PC-9 (cell line): ENCODE measurements at regions not wholly inside any gene's neighbourhood (a gene's known extent, or its start where the extent isn't known, plus 50 kb on each side); places are given as distances from the start of the nearest gene placed in this dataset.

ENCODE experiments used
- BruUV-seq: library from RNA; stranded (reverse); fragments of 400-500 nt; replicated peaks from 2 replicates; lab custom pipeline; 2021; lab: Mats Ljungman, UMichigan
- CTCF ChIA-PET: fragments of 300-600 bp; sonication (Branson Sonifier 250); formaldehyde crosslinking; loops from one replicate; lab custom pipeline; 2022; ENCODE audit warnings: antibody characterized with exemption; lab: Charles Lee
- POLR2A ChIA-PET: fragments of 300-600 bp; sonication (Branson Sonifier 250); formaldehyde crosslinking; loops from one replicate; lab custom pipeline; 2022; ENCODE audit warnings: antibody characterized with exemption; ENCODE audit not compliant: unreplicated experiment; lab: Charles Lee
- DNase-seq, 2 experiments: peaks; one replicate each; pipeline versions ENCODE4 v3.0.0 to v3.0.0-alpha.2; 2015 to 2022; ENCODE audit warnings: mixed read lengths in 1 of 2
- H2AFZ ChIP-seq: fragments of 200-600 bp; sonication (generic); 2 replicates; pipeline ENCODE4 v1.8.1; 2017; ENCODE audit warnings: antibody characterized with exemption
- H3F3A ChIP-seq: fragments of 200-600 bp; sonication (generic); 2 replicates; pipeline ENCODE4 v1.8.1; 2017; ENCODE audit warnings: antibody characterized with exemption, mild to moderate bottlenecking, low read depth; ENCODE audit not compliant: insufficient read depth
- H3K27ac ChIP-seq: fragments of 200-600 bp; sonication (generic); 2 replicates; pipeline ENCODE4 v1.6.1; 2016; ENCODE audit warnings: mixed run types
- H3K27me3 ChIP-seq: fragments of 200-600 bp; sonication (generic); 2 replicates; pipeline ENCODE4 v1.6.1; 2016; ENCODE audit warnings: low read depth, mixed run types; ENCODE audit not compliant: insufficient read depth
- H3K36me3 ChIP-seq: fragments of 200-600 bp; sonication (generic); 2 replicates; pipeline ENCODE4 v1.6.1; 2016; ENCODE audit warnings: low read depth, mixed run types
- H3K4me1 ChIP-seq: fragments of 200-600 bp; sonication (generic); replicated peaks from 2 replicates; pipeline ENCODE4 v1.6.1; 2016; ENCODE audit warnings: mixed run types; ENCODE audit not compliant: insufficient read depth
- H3K4me2 ChIP-seq: fragments of 200-600 bp; sonication (generic); 2 replicates; pipeline ENCODE4 v1.6.1; 2017; ENCODE audit warnings: mixed run types
- H3K4me3 ChIP-seq: fragments of 200-600 bp; sonication (generic); 2 replicates; pipeline ENCODE4 v1.6.1; 2016; ENCODE audit warnings: mixed run types
- H3K79me2 ChIP-seq: fragments of 200-600 bp; sonication (generic); 2 replicates; pipeline ENCODE4 v1.6.1; 2017; ENCODE audit warnings: low read depth, mixed run types
- H3K9me2 ChIP-seq: fragments of 200-600 bp; sonication (generic); 2 replicates; pipeline ENCODE4 v1.8.1; 2017; ENCODE audit warnings: mild to moderate bottlenecking; ENCODE audit not compliant: insufficient read depth
- H3K9me3 ChIP-seq: fragments of 200-600 bp; sonication (generic); 2 replicates; pipeline ENCODE4 v1.8.1; 2016; ENCODE audit warnings: low read depth; ENCODE audit not compliant: insufficient read depth
- H4K20me1 ChIP-seq: fragments of 200-600 bp; sonication (generic); 2 replicates; pipeline ENCODE4 v1.8.1; 2017; ENCODE audit not compliant: insufficient read depth
- CTCF ChIP-seq: fragments of 200-600 bp; sonication (generic); conservative IDR thresholded peaks from 2 replicates; pipeline ENCODE4 v1.6.1; 2017; ENCODE audit warnings: mixed run types, antibody characterized with exemption, mild to moderate bottlenecking, moderate library complexity
- EZH2 ChIP-seq: fragments of 200-600 bp; sonication (generic); IDR thresholded peaks from 2 replicates; pipeline ENCODE4 v1.8.0; 2017; ENCODE audit warnings: antibody characterized with exemption, low read depth
- intact Hi-C: fragments of 100-400 bp; cut with micrococcal nuclease; formaldehyde crosslinking; loops from one replicate; pipeline ENCODE4 v1.10.0; 2022; ENCODE audit not compliant: unreplicated experiment

- H3K27ac ChIP-seq = no peak overlapping the region
- BruUV-seq = no TSS peak
- no peaks in the 10 kb centered on the region for H3K27me3 ChIP-seq
- no peaks in the 10 kb centered on the region for H3K9me3 ChIP-seq
- intact Hi-C loops = no loop called here
- H3K79me2 ChIP-seq = no peaks in the 10 kb centered on the region
- H3K4me3 ChIP-seq = no peak overlapping the region
- H3K4me1 ChIP-seq = no peaks in the 10 kb centered on the region
- no peaks in the 10 kb centered on the region for H3K9me2 ChIP-seq
- ChIA-PET POLR2A (no interaction called here), CTCF (no interaction called here)
- no peaks in the 10 kb centered on the region for H3F3A ChIP-seq
- H4K20me1 ChIP-seq = no peaks in the 10 kb centered on the region
- TF ChIP-seq EZH2 (no peak), CTCF (no peak)
- DNase-seq = no peak
- H3K4me2 ChIP-seq = no peak overlapping the region
- no peaks in the 10 kb centered on the region for H3K36me3 ChIP-seq
- no peak overlapping the region for H2AFZ ChIP-seq
Observed at GRCh38 chr15:95286352-95286880, 1044.1 kb upstream of the NR2F2 start.

- H4K20me1 ChIP-seq = no peaks in the 10 kb centered on the region
- no peaks in the 10 kb centered on the region for H3F3A ChIP-seq
- H3K4me2 ChIP-seq = no peak overlapping the region
- H3K79me2 ChIP-seq = no peaks in the 10 kb centered on the region
- TF ChIP-seq CTCF = no peak
- TF ChIP-seq EZH2 = no peak
- no peak overlapping the region for H2AFZ ChIP-seq
- no peak for DNase-seq
- BruUV-seq = no TSS peak
- no peaks in the 10 kb centered on the region for H3K9me2 ChIP-seq
- H3K27me3 ChIP-seq = no peaks in the 10 kb centered on the region
- intact Hi-C loops = no loop called here
- H3K27ac ChIP-seq = no peak overlapping the region
- no peak overlapping the region for H3K4me3 ChIP-seq
- no peaks in the 10 kb centered on the region for H3K36me3 ChIP-seq
- ChIA-PET CTCF (interaction anchor here (0.6 kb wide), 1 partner anchor 92 kb away, joined by 3 read pairs; no protein-coding TSS in a partner anchor), POLR2A (no interaction called here)
- H3K4me1 ChIP-seq = no peaks in the 10 kb centered on the region
- no peaks in the 10 kb centered on the region for H3K9me3 ChIP-seq
Observed at GRCh38 chr15:95287720-95288103, 1042.8 kb upstream of the NR2F2 start.

- Histone ChIP-seq H3K4me2 (no peak overlapping the region), H3K36me3 (no peaks in the 10 kb centered on the region), H3K27ac (no peak overlapping the region), H3K27me3 (no peaks in the 10 kb centered on the region), H4K20me1 (no peaks in the 10 kb centered on the region), H3K4me3 (no peak overlapping the region), H3K9me3 (no peaks in the 10 kb centered on the region), H3K79me2 (no peaks in the 10 kb centered on the region), H3K9me2 (no peaks in the 10 kb centered on the region), H2AFZ (no peak overlapping the region), H3K4me1 (no peaks in the 10 kb centered on the region), H3F3A (no peaks in the 10 kb centered on the region)
- CTCF ChIA-PET = no interaction called here
- no peak for TF ChIP-seq CTCF
- TF ChIP-seq EZH2 = no peak
- DNase-seq = no peak
- POLR2A ChIA-PET = no interaction called here
- intact Hi-C loops = no loop called here
- BruUV-seq = no TSS peak
Observed at GRCh38 chr15:95288626-95289025, 1041.9 kb upstream of the NR2F2 start.
